Ishikawa (cell line): ENCODE measurements at regions not wholly inside any gene's neighbourhood (a gene's known extent, or its start where the extent isn't known, plus 50 kb on each side); places are given as distances from the start of the nearest gene placed in this dataset.

Experiments used
- CREB1 ChIP-seq: IDR thresholded peaks from 2 replicates; pipeline ENCODE4 v1.6.1; 2012; ENCODE audit warnings: low read depth
- EP300 ChIP-seq: IDR thresholded peaks from 2 replicates; pipeline ENCODE4 v1.6.1; 2012; ENCODE audit warnings: borderline replicate concordance
- TAF1 ChIP-seq: IDR thresholded peaks from 2 replicates; pipeline ENCODE4 v1.6.1; 2012; ENCODE audit warnings: low read depth, mild to moderate bottlenecking
- TCF12 ChIP-seq: IDR thresholded peaks from 2 replicates; pipeline ENCODE4 v1.6.1; 2012; ENCODE audit warnings: low read depth
- TEAD4 ChIP-seq: IDR thresholded peaks from 2 replicates; pipeline ENCODE4 v1.6.1; 2012
- YY1 ChIP-seq: IDR thresholded peaks from 2 replicates; pipeline ENCODE4 v1.6.1; 2012; ENCODE audit warnings: low read depth
- ZBTB7A ChIP-seq: IDR thresholded peaks from 2 replicates; pipeline ENCODE4 v1.6.1; 2012; ENCODE audit warnings: low read depth
- TF ChIP-seq, protein P1 (sequence below): IDR thresholded peaks from 2 replicates; pipeline ENCODE4 v1.6.1; 2012; ENCODE audit warnings: low read depth, mild to moderate bottlenecking
- TF ChIP-seq, protein P2 (sequence below): IDR thresholded peaks from 2 replicates; pipeline ENCODE4 v1.6.1; 2012
- TF ChIP-seq, protein P3 (sequence below): IDR thresholded peaks from 2 replicates; pipeline ENCODE4 v1.6.1; 2012

DNA sequence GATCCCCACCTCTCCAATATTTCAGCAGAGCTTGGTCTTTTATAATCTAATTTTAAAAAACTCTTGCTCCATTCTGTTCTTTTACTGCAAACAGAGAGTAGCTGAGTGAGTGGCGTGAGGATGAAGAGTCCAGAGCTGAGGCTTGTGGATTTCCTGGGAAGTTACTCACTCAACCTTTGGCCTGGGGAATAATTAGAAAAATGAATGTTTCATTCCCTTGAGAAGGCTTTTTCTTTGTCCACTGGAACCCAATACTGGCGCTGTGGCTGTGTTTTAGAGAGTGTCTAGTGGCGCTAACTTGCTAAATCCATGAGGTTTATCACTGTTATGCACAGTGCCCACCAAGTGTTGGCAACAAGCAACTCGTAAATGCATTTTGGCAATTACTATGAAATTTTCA, 251.5 kb downstream of the HIVEP2 start:
- TF ChIP-seq TAF1 = no peak
- TF ChIP-seq EP300 = no peak
- no peak for TF ChIP-seq TCF12
- no peak for TF ChIP-seq CREB1
- TF ChIP-seq ZBTB7A = no peak
- no peak for TF ChIP-seq YY1
- TF ChIP-seq, protein P1, sequence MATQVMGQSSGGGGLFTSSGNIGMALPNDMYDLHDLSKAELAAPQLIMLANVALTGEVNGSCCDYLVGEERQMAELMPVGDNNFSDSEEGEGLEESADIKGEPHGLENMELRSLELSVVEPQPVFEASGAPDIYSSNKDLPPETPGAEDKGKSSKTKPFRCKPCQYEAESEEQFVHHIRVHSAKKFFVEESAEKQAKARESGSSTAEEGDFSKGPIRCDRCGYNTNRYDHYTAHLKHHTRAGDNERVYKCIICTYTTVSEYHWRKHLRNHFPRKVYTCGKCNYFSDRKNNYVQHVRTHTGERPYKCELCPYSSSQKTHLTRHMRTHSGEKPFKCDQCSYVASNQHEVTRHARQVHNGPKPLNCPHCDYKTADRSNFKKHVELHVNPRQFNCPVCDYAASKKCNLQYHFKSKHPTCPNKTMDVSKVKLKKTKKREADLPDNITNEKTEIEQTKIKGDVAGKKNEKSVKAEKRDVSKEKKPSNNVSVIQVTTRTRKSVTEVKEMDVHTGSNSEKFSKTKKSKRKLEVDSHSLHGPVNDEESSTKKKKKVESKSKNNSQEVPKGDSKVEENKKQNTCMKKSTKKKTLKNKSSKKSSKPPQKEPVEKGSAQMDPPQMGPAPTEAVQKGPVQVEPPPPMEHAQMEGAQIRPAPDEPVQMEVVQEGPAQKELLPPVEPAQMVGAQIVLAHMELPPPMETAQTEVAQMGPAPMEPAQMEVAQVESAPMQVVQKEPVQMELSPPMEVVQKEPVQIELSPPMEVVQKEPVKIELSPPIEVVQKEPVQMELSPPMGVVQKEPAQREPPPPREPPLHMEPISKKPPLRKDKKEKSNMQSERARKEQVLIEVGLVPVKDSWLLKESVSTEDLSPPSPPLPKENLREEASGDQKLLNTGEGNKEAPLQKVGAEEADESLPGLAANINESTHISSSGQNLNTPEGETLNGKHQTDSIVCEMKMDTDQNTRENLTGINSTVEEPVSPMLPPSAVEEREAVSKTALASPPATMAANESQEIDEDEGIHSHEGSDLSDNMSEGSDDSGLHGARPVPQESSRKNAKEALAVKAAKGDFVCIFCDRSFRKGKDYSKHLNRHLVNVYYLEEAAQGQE = no peak
- TF ChIP-seq, protein P2, sequence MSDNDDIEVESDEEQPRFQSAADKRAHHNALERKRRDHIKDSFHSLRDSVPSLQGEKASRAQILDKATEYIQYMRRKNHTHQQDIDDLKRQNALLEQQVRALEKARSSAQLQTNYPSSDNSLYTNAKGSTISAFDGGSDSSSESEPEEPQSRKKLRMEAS = no peak
- TF ChIP-seq, protein P3, sequence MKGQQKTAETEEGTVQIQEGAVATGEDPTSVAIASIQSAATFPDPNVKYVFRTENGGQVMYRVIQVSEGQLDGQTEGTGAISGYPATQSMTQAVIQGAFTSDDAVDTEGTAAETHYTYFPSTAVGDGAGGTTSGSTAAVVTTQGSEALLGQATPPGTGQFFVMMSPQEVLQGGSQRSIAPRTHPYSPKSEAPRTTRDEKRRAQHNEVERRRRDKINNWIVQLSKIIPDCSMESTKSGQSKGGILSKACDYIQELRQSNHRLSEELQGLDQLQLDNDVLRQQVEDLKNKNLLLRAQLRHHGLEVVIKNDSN = no peak
- TF ChIP-seq TEAD4 = no peak
